ENCODE measurements at regions not wholly inside any gene's neighbourhood (a gene's known extent, or its start where the extent isn't known, plus 50 kb on each side); places are given as distances from the start of the nearest gene placed in this dataset.
A peak's percentile ranks its signal among the peaks of the same experiment; 100 is the strongest.

DNA sequence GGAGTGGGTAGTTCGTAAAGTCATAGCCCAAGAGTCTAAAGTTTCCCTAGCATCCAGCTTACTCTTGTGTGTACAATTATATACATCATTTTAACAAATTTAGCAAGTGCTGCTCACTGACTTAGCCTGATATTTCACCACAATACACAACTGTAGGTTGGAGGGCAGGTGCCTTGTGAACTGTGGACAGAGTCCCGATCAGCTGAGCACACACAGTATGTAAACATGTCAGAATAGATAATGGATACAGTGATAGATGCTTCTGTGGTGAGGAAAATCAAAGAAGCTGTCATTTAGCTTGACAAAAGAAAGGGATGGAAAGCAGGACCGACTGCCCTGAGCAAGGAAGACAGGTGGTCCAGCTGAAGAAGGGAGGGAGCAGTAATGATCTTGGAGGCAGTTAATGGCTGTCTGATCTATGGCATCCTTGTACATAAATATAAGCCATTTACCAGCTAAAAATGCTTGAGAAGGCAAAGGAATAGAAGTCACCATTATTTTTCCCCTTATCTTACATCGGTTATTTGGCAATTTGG lies 372.8 kb upstream of the UBE2E3 start:
- no peaks in the 10 kb centered on the region for H3K9me2 ChIP-seq (replicated peaks; ENCODE audit: insufficient read depth, low read length)
- H3K27me3 ChIP-seq (replicated peaks; ENCODE audit: insufficient read depth, low read length), result no peaks in the 10 kb centered on the region
- H3F3A ChIP-seq (ENCODE audit: insufficient read depth, low read length), result no peaks in the 10 kb centered on the region
- no peaks in the 10 kb centered on the region for H3K36me3 ChIP-seq (replicated peaks; ENCODE audit: insufficient read depth, low read length)
- no peak overlapping the region for H3K27ac ChIP-seq (ENCODE audit: low read length)
- DNase-seq, result no peak
- no peak overlapping the region for H3K4me3 ChIP-seq (ENCODE audit: low read length)
- H3K79me2 ChIP-seq (ENCODE audit: low read length), result no peaks in the 10 kb centered on the region
- H3K9me3 ChIP-seq (replicated peaks; ENCODE audit: insufficient read depth, low read length), result no peaks in the 10 kb centered on the region
- no peak overlapping the region for H3K4me2 ChIP-seq (ENCODE audit: low read depth, low read length)
- H3K9ac ChIP-seq (ENCODE audit: low read length), result no peak overlapping the region
- H2AFZ ChIP-seq (ENCODE audit: low read length), result no peak overlapping the region
- no peaks in the 10 kb centered on the region for H3K4me1 ChIP-seq (ENCODE audit: low read length)
- TF ChIP-seq EZH2phosphoT487 (IDR thresholded peaks at IDR 0.05; ENCODE audit: low read length), result no peak
- no peaks in the 10 kb centered on the region for H4K20me1 ChIP-seq (ENCODE audit: insufficient read depth, low read length)

DNA sequence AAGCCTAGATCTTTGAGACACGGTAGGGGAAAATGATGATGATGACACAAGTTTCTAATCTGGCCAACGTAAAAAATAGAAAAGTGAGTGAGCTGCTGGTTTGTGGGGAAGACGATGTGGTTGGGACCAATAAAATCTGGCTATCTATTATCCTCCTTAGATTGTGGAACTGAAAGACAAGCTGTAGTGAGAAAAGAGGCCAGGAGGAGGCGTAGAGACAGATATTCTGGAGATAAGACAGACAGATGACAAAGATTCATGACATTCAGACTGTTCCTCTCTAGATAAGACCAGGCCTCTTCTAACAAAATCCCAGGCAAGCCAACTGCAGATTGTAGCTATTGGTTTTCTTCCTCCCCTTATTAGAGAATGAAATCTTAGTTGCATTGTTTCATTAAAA lies 376.3 kb upstream of the UBE2E3 start:
- DNase-seq, result peak; percentile 49

DNA sequence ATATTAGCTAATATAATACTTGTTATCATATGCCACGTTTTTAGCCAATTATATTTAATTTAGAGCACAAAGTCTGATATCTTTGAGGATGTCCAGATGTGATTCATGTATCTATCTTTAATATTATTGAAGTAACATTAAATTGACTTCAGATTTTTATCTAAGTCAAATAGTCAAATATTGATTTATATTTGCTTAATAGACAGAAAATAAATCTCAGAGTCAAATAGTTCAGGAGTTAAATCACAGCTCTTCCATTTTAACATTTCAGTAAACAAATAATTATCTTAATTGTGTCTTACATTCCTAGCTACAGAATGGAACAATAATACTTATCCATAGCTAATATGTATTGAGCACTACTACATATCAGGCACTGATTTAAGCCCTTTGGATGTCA lies 379.4 kb upstream of the UBE2E3 start:
- TF ChIP-seq EZH2phosphoT487 (IDR thresholded peaks at IDR 0.05; ENCODE audit: low read length), result no peak
- TF ChIP-seq, protein P1, sequence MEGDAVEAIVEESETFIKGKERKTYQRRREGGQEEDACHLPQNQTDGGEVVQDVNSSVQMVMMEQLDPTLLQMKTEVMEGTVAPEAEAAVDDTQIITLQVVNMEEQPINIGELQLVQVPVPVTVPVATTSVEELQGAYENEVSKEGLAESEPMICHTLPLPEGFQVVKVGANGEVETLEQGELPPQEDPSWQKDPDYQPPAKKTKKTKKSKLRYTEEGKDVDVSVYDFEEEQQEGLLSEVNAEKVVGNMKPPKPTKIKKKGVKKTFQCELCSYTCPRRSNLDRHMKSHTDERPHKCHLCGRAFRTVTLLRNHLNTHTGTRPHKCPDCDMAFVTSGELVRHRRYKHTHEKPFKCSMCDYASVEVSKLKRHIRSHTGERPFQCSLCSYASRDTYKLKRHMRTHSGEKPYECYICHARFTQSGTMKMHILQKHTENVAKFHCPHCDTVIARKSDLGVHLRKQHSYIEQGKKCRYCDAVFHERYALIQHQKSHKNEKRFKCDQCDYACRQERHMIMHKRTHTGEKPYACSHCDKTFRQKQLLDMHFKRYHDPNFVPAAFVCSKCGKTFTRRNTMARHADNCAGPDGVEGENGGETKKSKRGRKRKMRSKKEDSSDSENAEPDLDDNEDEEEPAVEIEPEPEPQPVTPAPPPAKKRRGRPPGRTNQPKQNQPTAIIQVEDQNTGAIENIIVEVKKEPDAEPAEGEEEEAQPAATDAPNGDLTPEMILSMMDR (IDR thresholded peaks at IDR 0.05; ENCODE audit: low read length), result no peak
- Histone ChIP-seq H4K20me1 (ENCODE audit: insufficient read depth, low read length) (no peaks in the 10 kb centered on the region), H3K9ac (ENCODE audit: low read length) (no peak overlapping the region), H3F3A (ENCODE audit: insufficient read depth, low read length) (no peaks in the 10 kb centered on the region), H3K4me2 (ENCODE audit: low read depth, low read length) (no peak overlapping the region), H3K4me1 (ENCODE audit: low read length) (no peaks in the 10 kb centered on the region), H3K79me2 (ENCODE audit: low read length) (no peaks in the 10 kb centered on the region), H3K27ac (ENCODE audit: low read length) (no peak overlapping the region), H3K9me2 (replicated peaks; ENCODE audit: insufficient read depth, low read length) (no peaks in the 10 kb centered on the region), H3K9me3 (replicated peaks; ENCODE audit: insufficient read depth, low read length) (no peaks in the 10 kb centered on the region), H2AFZ (ENCODE audit: low read length) (no peak overlapping the region), H3K4me3 (ENCODE audit: low read length) (no peak overlapping the region), H3K36me3 (replicated peaks; ENCODE audit: insufficient read depth, low read length) (no peaks in the 10 kb centered on the region), H3K27me3 (replicated peaks; ENCODE audit: insufficient read depth, low read length) (no peaks in the 10 kb centered on the region)
- no peak for DNase-seq

More for the DNA sequence above, 376.3 kb upstream of the UBE2E3 start:
- Histone ChIP-seq H4K20me1 (ENCODE audit: insufficient read depth, low read length) (no peaks in the 10 kb centered on the region), H3K4me2 (ENCODE audit: low read depth, low read length) (no peak overlapping the region), H3K9me3 (replicated peaks; ENCODE audit: insufficient read depth, low read length) (no peaks in the 10 kb centered on the region), H3K79me2 (ENCODE audit: low read length) (no peaks in the 10 kb centered on the region), H3K36me3 (replicated peaks; ENCODE audit: insufficient read depth, low read length) (no peaks in the 10 kb centered on the region), H2AFZ (ENCODE audit: low read length) (no peak overlapping the region), H3K9ac (ENCODE audit: low read length) (no peak overlapping the region), H3K27ac (ENCODE audit: low read length) (no peak overlapping the region), H3K27me3 (replicated peaks; ENCODE audit: insufficient read depth, low read length) (no peaks in the 10 kb centered on the region), H3K9me2 (replicated peaks; ENCODE audit: insufficient read depth, low read length) (no peaks in the 10 kb centered on the region), H3K4me3 (ENCODE audit: low read length) (no peak overlapping the region), H3K4me1 (ENCODE audit: low read length) (no peaks in the 10 kb centered on the region), H3F3A (ENCODE audit: insufficient read depth, low read length) (no peaks in the 10 kb centered on the region)
- TF ChIP-seq, protein P1 (IDR thresholded peaks at IDR 0.05; ENCODE audit: low read length), result peak; percentile 40
- TF ChIP-seq EZH2 (optimal IDR thresholded peaks at IDR 0.05; ENCODE audit: low read depth, low read length), result no peak

GRCh38 chr2:180599804-180600203 lies 380.6 kb upstream of the UBE2E3 start:
- Histone ChIP-seq H3F3A (ENCODE audit: insufficient read depth, low read length) (no peaks in the 10 kb centered on the region), H3K36me3 (replicated peaks; ENCODE audit: insufficient read depth, low read length) (no peaks in the 10 kb centered on the region), H3K4me3 (ENCODE audit: low read length) (no peak overlapping the region), H3K9me3 (replicated peaks; ENCODE audit: insufficient read depth, low read length) (no peaks in the 10 kb centered on the region), H3K79me2 (ENCODE audit: low read length) (no peaks in the 10 kb centered on the region), H4K20me1 (ENCODE audit: insufficient read depth, low read length) (no peaks in the 10 kb centered on the region), H3K27me3 (replicated peaks; ENCODE audit: insufficient read depth, low read length) (no peaks in the 10 kb centered on the region), H2AFZ (ENCODE audit: low read length) (no peak overlapping the region), H3K27ac (ENCODE audit: low read length) (no peak overlapping the region), H3K4me1 (ENCODE audit: low read length) (no peaks in the 10 kb centered on the region), H3K9ac (ENCODE audit: low read length) (no peak overlapping the region), H3K4me2 (ENCODE audit: low read depth, low read length) (no peak overlapping the region), H3K9me2 (replicated peaks; ENCODE audit: insufficient read depth, low read length) (no peaks in the 10 kb centered on the region)
- no peak for DNase-seq
- no peak for TF ChIP-seq EZH2phosphoT487 (IDR thresholded peaks at IDR 0.05; ENCODE audit: low read length)
- no peak for TF ChIP-seq EZH2 (optimal IDR thresholded peaks at IDR 0.05; ENCODE audit: low read depth, low read length)
- TF ChIP-seq, protein P1 (IDR thresholded peaks at IDR 0.05; ENCODE audit: low read length), result no peak
